22Rv1 (cell line): ENCODE measurements at regions not wholly inside any gene's neighbourhood (a gene's known extent, or its start where the extent isn't known, plus 50 kb on each side); places are given as distances from the start of the nearest gene placed in this dataset.

Source experiments
- ZFX ChIP-seq: fragments of 450-650 bp; IDR thresholded peaks from 2 replicates; pipeline ENCODE4 v1.6.1; 2017; ENCODE audit warnings: antibody characterized with exemption, borderline replicate concordance
- TF ChIP-seq, protein P1 (sequence below): fragments of 450-650 bp; IDR thresholded peaks from 2 replicates; pipeline ENCODE4 v1.5.1; 2017; ENCODE audit warnings: mild to moderate bottlenecking

- TF ChIP-seq ZFX, result no peak
- TF ChIP-seq, protein P1, sequence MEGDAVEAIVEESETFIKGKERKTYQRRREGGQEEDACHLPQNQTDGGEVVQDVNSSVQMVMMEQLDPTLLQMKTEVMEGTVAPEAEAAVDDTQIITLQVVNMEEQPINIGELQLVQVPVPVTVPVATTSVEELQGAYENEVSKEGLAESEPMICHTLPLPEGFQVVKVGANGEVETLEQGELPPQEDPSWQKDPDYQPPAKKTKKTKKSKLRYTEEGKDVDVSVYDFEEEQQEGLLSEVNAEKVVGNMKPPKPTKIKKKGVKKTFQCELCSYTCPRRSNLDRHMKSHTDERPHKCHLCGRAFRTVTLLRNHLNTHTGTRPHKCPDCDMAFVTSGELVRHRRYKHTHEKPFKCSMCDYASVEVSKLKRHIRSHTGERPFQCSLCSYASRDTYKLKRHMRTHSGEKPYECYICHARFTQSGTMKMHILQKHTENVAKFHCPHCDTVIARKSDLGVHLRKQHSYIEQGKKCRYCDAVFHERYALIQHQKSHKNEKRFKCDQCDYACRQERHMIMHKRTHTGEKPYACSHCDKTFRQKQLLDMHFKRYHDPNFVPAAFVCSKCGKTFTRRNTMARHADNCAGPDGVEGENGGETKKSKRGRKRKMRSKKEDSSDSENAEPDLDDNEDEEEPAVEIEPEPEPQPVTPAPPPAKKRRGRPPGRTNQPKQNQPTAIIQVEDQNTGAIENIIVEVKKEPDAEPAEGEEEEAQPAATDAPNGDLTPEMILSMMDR, result no peak
Observed at GRCh38 chr2:60275958-60276357, 277.5 kb downstream of the BCL11A start.
